Fibroblast of lung (primary cell): ENCODE measurements at regions not wholly inside any gene's neighbourhood (a gene's known extent, or its start where the extent isn't known, plus 50 kb on each side); places are given as distances from the start of the nearest gene placed in this dataset.

Experiments used
- DNase-seq, 2 donors: peaks; one replicate each; pipeline versions ENCODE4 v3.0.0 to v3.0.0-alpha.2; 2010; ENCODE audit warnings: low read depth in 2 of 2
- H2AFZ ChIP-seq: 2 replicates; pipeline ENCODE4 v1.5.1; 2012; ENCODE audit warnings: low read length, control low read depth, inconsistent platforms
- H3K27ac ChIP-seq: 2 replicates; pipeline ENCODE4 v1.5.1; 2011; ENCODE audit warnings: low read length, control low read depth; ENCODE audit not compliant: insufficient read depth
- H3K27me3 ChIP-seq: 2 replicates; pipeline ENCODE4 v1.5.1; 2011; ENCODE audit warnings: mild to moderate bottlenecking, low read length; ENCODE audit not compliant: control insufficient read depth, insufficient read depth
- H3K36me3 ChIP-seq: 2 replicates; pipeline ENCODE4 v1.5.1; 2011; ENCODE audit warnings: low read length; ENCODE audit not compliant: control insufficient read depth, insufficient read depth
- H3K4me1 ChIP-seq: 2 replicates; pipeline ENCODE4 v1.5.1; 2011; ENCODE audit warnings: low read length; ENCODE audit not compliant: control insufficient read depth, insufficient read depth; ENCODE audit errors: extremely low read depth
- H3K4me2 ChIP-seq: 2 replicates; pipeline ENCODE4 v1.5.1; 2011; ENCODE audit warnings: low read length, control low read depth; ENCODE audit not compliant: insufficient read depth; ENCODE audit errors: extremely low read depth
- H3K4me3 ChIP-seq, 4 experiments: fragments of 200-600 bp in 1 of 4; sonication (generic) in 1 of 4; replicated peaks in 1 of 4; 2 replicates each; pipeline ENCODE4 v1.5.1; 2011 to 2016; ENCODE audit warnings: low read length in 4 of 4, low read depth in 3 of 4, mild to moderate bottlenecking in 3 of 4, control low read depth in 2 of 4, inconsistent platforms in 1 of 4, mixed read lengths in 1 of 4; ENCODE audit not compliant: insufficient read depth in 1 of 4; ENCODE audit errors: control extremely low read depth in 1 of 4
- H3K79me2 ChIP-seq: 2 replicates; pipeline ENCODE4 v1.5.1; 2012; ENCODE audit warnings: mild to moderate bottlenecking, low read length, inconsistent platforms; ENCODE audit not compliant: control insufficient read depth, insufficient read depth
- H3K9ac ChIP-seq: 2 replicates; pipeline ENCODE4 v1.5.1; 2011; ENCODE audit warnings: mild to moderate bottlenecking, low read length, control low read depth; ENCODE audit not compliant: insufficient read depth
- H3K9me3 ChIP-seq: 2 replicates; pipeline ENCODE4 v1.5.1; 2012; ENCODE audit warnings: low read depth, low read length; ENCODE audit not compliant: control insufficient read depth, insufficient read depth
- H4K20me1 ChIP-seq: 2 replicates; pipeline ENCODE4 v1.5.1; 2011; ENCODE audit warnings: low read length; ENCODE audit not compliant: control insufficient read depth, insufficient read depth; ENCODE audit errors: extremely low read depth
- EZH2 ChIP-seq: IDR thresholded peaks from 2 replicates; pipeline ENCODE4 v1.5.1; 2012; ENCODE audit warnings: low read length, control low read depth, mild to moderate bottlenecking; ENCODE audit errors: missing control alignments
- TF ChIP-seq, protein P1 (sequence below), 2 donors: IDR thresholded peaks in 1 of 2; conservative IDR thresholded peaks in 1 of 2; 1 replicate in 1 of 2; 2 replicates in 1 of 2; pipeline ENCODE4 v1.5.1; 2011 to 2012; ENCODE audit warnings: low read length in 2 of 2, control low read depth in 1 of 2, inconsistent platforms in 1 of 2, low read depth in 1 of 2, mild to moderate bottlenecking in 1 of 2

DNA sequence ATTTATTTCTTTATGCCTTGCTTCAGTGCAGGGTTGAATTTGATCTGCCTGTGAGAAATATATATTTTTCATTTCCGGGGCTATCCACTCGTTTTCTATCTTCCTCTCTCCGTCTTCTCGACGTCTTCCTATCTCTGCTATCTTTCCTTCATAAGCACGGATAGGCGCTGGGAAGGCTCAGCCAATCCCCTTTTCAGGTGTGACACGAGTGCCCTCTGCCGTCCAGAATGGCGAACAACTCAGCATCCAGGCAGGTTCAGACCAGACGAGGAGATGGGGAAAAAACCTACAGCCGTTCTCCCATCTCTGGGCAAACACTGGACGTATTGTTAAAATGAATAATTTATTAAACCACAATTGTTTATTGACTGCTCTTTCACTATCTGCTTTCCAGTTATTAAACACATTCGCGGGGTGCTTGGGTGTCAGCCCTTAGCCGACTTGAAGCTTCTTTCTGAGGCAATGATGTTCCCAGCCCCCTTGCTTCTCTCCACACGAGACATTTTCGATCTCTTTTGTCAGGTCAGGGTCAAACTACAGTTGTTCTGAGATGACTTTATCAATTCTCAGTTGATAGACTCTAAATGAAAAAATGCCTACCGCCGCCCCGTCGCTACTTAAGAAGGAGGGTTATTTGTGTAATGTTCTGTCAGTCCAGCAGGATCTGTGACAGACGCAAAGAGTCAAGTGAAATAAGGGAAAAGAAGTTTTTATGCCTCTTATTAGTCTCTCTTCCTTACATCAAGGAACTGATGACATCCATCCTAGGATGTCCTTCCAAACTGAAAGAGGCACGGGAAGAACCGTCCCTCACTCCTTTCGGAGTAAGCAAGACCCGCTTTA is 96.3 kb upstream of the NOCT start:
- H3K79me2 ChIP-seq: no peaks in the 10 kb centered on the region
- DNase-seq: peak; percentile 61 to 81
- peak overlapping the region; percentile 59 for H3K4me2 ChIP-seq
- no peak for TF ChIP-seq EZH2
- TF ChIP-seq, protein P1, sequence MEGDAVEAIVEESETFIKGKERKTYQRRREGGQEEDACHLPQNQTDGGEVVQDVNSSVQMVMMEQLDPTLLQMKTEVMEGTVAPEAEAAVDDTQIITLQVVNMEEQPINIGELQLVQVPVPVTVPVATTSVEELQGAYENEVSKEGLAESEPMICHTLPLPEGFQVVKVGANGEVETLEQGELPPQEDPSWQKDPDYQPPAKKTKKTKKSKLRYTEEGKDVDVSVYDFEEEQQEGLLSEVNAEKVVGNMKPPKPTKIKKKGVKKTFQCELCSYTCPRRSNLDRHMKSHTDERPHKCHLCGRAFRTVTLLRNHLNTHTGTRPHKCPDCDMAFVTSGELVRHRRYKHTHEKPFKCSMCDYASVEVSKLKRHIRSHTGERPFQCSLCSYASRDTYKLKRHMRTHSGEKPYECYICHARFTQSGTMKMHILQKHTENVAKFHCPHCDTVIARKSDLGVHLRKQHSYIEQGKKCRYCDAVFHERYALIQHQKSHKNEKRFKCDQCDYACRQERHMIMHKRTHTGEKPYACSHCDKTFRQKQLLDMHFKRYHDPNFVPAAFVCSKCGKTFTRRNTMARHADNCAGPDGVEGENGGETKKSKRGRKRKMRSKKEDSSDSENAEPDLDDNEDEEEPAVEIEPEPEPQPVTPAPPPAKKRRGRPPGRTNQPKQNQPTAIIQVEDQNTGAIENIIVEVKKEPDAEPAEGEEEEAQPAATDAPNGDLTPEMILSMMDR (conservative IDR thresholded peaks at IDR 0.05 in 1 of 2, IDR thresholded peaks at IDR 0.05 in 1 of 2; ENCODE audit: low read depth in 1 of 2, low read length in 2 of 2): peak; percentile 79 to 86
- H3K9ac ChIP-seq: no peak overlapping the region
- peak overlapping the region in 1 of 4 experiments; percentile 32 for H3K4me3 ChIP-seq
- no peaks in the 10 kb centered on the region for H4K20me1 ChIP-seq
- H3K27me3 ChIP-seq: peaks cover 2% of the 10 kb centered on the region
- H3K9me3 ChIP-seq: no peaks in the 10 kb centered on the region
- H3K36me3 ChIP-seq: no peaks in the 10 kb centered on the region
- H3K4me1 ChIP-seq: no peaks in the 10 kb centered on the region
- peak overlapping the region; percentile 46 for H2AFZ ChIP-seq
- H3K27ac ChIP-seq: no peak overlapping the region

DNA sequence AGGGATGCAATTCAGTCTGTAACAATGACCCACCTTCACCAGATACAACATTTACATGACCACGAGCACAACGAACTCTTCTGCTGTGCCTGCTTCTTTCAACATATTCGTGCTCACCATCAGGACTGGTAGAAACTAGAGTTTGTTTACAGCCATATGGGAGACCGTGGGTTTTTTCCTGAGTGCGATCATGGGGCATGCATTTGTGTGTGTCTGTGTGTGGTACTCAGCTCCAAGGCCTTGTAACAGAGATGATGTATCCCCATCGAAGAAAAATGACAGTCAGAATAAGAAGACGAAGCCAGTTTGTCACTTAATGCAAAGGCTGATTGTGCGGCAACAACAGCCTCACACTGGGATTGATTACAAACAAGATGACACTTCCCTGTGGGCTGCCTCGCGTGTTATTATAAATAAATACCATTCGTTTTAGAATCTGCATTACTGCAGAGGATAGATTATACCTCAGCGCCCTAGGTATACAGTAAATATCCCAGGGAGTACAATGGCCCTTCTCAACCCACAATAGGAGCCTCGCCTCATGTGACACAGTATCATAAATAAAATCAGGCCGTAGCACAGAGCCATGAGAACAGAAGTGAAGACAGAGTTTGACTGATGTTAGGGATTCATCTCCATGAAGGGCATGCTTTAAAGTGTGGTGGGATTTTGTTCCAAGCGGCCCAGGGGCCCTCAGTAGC is 97.3 kb upstream of the NOCT start:
- H2AFZ ChIP-seq: no peak overlapping the region
- no peaks in the 10 kb centered on the region for H3K79me2 ChIP-seq
- no peak overlapping the region for H3K9ac ChIP-seq
- H3K4me1 ChIP-seq: no peaks in the 10 kb centered on the region
- no peak overlapping the region for H3K4me3 ChIP-seq
- no peaks in the 10 kb centered on the region for H4K20me1 ChIP-seq
- H3K27ac ChIP-seq: no peak overlapping the region
- no peaks in the 10 kb centered on the region for H3K9me3 ChIP-seq
- DNase-seq: no peak
- H3K36me3 ChIP-seq: no peaks in the 10 kb centered on the region
- no peak for TF ChIP-seq EZH2
- TF ChIP-seq, protein P1 (conservative IDR thresholded peaks at IDR 0.05 in 1 of 2, IDR thresholded peaks at IDR 0.05 in 1 of 2; ENCODE audit: low read depth in 1 of 2, low read length in 2 of 2): no peak
- no peak overlapping the region for H3K4me2 ChIP-seq
- H3K27me3 ChIP-seq: peaks cover 2% of the 10 kb centered on the region

DNA sequence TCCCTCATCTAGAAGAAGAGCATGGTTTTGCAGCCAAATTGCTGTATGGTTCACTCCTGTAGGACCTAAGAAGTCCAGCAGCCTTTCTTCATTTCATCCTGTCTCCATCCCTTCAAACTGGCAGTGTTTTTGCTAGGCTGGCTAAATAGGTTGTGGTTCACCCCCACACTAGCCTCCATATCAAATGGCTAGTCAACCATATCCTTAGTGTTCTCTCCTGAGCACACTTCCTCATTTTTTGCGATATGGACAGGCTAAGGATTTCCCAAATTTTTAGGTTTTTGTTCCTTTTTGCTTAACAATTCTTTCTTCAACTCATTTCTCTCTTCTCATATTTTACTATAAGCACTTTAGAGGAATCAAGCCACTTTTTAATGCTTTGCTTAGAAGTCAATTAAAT is 98.8 kb upstream of the NOCT start:
- Histone ChIP-seq H3K27me3 (peaks cover 2% of the 10 kb centered on the region), H4K20me1 (no peaks in the 10 kb centered on the region), H3K4me3 (no peak overlapping the region), H2AFZ (no peak overlapping the region), H3K9ac (no peak overlapping the region), H3K9me3 (no peaks in the 10 kb centered on the region), H3K4me1 (no peaks in the 10 kb centered on the region), H3K27ac (no peak overlapping the region), H3K4me2 (no peak overlapping the region), H3K79me2 (no peaks in the 10 kb centered on the region), H3K36me3 (no peaks in the 10 kb centered on the region)
- TF ChIP-seq EZH2: no peak
- TF ChIP-seq, protein P1 (conservative IDR thresholded peaks at IDR 0.05 in 1 of 2, IDR thresholded peaks at IDR 0.05 in 1 of 2; ENCODE audit: low read depth in 1 of 2, low read length in 2 of 2): no peak
- DNase-seq: no peak
